Large intestine (tissue), 3 donors: ENCODE measurements at regions not wholly inside any gene's neighbourhood (a gene's known extent, or its start where the extent isn't known, plus 50 kb on each side); places are given as distances from the start of the nearest gene placed in this dataset.

Experiments
- DNase-seq, 2 donors: peaks; one replicate each; pipeline versions ENCODE4 v3.0.0 to v3.0.0-alpha.2; 2013
- H3K27ac ChIP-seq: one replicate; pipeline ENCODE4 v1.5.1; 2013; ENCODE audit warnings: low read length
- H3K27me3 ChIP-seq: 2 replicates; pipeline ENCODE4 v1.6.1; 2013; ENCODE audit warnings: low read length; ENCODE audit not compliant: control insufficient read depth, insufficient read depth
- H3K36me3 ChIP-seq: 2 replicates; pipeline ENCODE4 v1.6.1; 2013; ENCODE audit warnings: low read length; ENCODE audit not compliant: control insufficient read depth, insufficient read depth
- H3K4me1 ChIP-seq: one replicate; pipeline ENCODE4 v1.6.1; 2013; ENCODE audit warnings: low read length; ENCODE audit not compliant: control insufficient read depth, insufficient read depth
- H3K4me3 ChIP-seq: one replicate; pipeline ENCODE4 v1.5.1; 2013; ENCODE audit warnings: low read length
- H3K9me3 ChIP-seq: one replicate; pipeline ENCODE4 v1.6.1; 2013; ENCODE audit warnings: mild to moderate bottlenecking, low read depth, low read length, moderate library complexity; ENCODE audit not compliant: control insufficient read depth
- WGBS: methylation state at CpG from one replicate; pipeline ENCODE4 v1.1.5; 2013; ENCODE audit warnings: low lambda C conversion rate; ENCODE audit not compliant: insufficient coverage; 5-methylcytosine and 5-hydroxymethylcytosine counted together

DNA sequence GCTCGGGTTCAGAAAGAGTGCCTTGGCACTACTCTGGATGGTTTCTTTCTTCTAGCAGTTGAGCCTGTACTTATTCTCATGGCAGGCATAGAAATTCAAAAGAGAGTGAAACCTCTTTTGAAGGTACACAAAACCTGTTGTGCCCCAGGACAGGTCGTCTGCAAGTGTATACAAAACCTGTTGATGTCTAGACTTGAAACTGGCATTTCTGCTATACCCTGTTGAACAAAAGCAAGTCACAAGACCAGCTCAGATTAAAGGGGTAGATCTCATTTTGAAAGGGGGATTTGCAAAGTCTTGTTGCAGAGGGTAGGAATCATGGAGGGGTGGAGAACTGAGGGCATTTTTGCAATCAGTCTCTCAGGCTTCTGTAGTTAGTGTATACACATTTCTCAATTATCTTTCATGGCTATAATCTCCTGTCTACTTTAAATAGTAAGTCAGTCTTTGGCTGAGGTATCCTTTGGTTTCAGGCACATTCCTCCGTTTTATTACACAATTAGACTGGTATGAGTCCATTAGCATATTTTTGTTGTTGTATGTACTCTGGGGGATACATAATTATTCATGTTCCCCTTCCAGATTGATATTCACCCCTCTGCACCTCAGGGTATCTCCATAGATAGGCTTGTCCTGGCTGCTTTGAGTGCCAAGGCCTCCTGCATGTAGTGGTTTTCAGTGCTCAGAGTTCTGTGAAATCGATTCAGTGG is 251.4 kb downstream of the DTHD1 start:
- Histone ChIP-seq H3K27ac (no peak overlapping the region), H3K27me3 (no peaks in the 10 kb centered on the region), H3K9me3 (peaks cover 6% of the 10 kb centered on the region), H3K4me1 (no peaks in the 10 kb centered on the region), H3K4me3 (no peak overlapping the region), H3K36me3 (no peaks in the 10 kb centered on the region)
- 70% methylated on average over 2 of the region's 4 CpGs for WGBS
- DNase-seq: no peak

DNA sequence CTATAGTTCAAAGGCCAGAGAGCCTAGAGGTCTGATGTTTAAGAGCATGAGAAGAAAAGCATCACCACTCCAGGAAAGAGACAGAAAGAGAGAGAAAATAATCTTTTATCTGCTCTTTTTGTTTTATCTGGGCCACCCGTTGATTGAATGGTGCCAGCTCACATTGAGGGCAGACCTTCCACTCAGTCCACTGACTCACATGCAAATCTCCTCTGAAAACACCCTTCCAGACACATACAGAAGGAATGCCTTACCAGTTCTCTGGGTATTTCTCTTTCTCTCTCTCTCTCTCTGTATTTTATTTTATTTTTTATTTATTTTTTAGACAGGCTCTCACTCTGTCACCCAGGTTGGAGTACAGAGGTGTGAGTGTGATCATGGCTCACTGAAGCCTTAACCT is 252.5 kb downstream of the DTHD1 start:
- Histone ChIP-seq H3K4me1 (no peaks in the 10 kb centered on the region), H3K9me3 (peaks cover 3% of the 10 kb centered on the region), H3K36me3 (no peaks in the 10 kb centered on the region), H3K27ac (no peak overlapping the region), H3K4me3 (no peak overlapping the region), H3K27me3 (no peaks in the 10 kb centered on the region)
- DNase-seq: no peak
- WGBS: no CpG with 5 or more reads among the region's 1 CpG

DNA sequence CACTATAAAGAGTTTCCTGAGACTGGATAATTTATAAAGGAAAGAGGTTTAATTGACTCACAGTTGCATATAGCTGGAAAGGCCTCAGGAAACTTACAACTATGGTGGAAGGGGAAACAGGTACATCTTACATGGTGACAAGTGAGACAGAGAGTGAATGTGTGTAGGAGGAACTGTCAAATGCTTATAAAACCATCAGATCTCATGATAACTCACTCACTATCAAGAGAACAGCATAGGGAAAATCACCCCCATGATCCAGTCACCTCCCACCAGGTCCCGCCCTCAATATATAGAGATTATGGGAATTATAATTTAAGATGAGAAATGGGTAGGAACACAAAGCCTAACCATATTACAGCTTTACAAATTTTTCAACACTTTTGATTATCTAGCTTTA is 266.0 kb downstream of the DTHD1 start:
- Histone ChIP-seq H3K9me3 (no peaks in the 10 kb centered on the region), H3K27ac (no peak overlapping the region), H3K36me3 (no peaks in the 10 kb centered on the region), H3K4me3 (no peak overlapping the region), H3K4me1 (no peaks in the 10 kb centered on the region), H3K27me3 (no peaks in the 10 kb centered on the region)
- no peak for DNase-seq
- WGBS: no CpG with 5 or more reads among the region's 1 CpG

DNA sequence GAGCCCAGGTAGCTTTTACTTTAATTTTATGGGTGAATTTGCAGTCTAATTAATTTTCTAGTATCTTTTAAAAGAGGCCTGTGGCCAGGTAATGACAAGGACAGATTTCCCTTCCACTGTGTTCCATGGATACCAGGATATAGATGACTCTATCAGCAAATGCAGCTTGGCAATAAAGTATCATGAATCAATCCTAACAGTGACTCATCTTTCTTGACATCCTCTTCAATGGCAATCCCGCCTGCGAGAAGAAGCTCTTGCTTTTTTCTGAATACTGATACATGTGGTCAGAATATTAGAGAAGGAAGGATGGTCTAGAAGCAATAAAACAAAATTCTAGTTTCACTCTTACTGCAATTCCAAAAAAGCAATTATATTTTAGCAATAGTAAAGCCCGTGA is 267.8 kb downstream of the DTHD1 start:
- H3K27ac ChIP-seq: no peak overlapping the region
- no peak overlapping the region for H3K4me3 ChIP-seq
- H3K4me1 ChIP-seq: no peaks in the 10 kb centered on the region
- no peak for DNase-seq
- H3K27me3 ChIP-seq: no peaks in the 10 kb centered on the region
- 83% methylated on average over 1 of the region's 3 CpGs for WGBS
- H3K9me3 ChIP-seq: no peaks in the 10 kb centered on the region
- H3K36me3 ChIP-seq: no peaks in the 10 kb centered on the region

DNA sequence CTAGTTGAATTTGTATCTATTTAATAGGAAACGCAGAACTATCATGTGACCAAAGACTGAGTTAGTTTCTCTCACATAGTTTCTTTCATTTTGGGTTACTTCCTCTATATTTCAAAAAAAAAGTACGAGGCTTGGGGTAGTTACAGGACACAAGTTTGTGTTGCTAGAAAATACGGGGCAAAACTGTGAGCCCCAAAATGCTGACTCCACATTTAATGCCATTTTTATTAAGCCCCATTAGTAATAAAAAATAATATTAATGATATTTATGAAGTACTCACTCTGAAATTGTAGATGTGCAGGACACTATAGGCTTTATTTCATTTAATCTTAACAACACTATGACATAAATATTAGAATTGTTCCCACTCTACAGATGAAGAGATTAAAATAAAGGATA is 268.6 kb downstream of the DTHD1 start:
- Histone ChIP-seq H3K36me3 (no peaks in the 10 kb centered on the region), H3K27me3 (no peaks in the 10 kb centered on the region), H3K4me1 (no peaks in the 10 kb centered on the region), H3K27ac (no peak overlapping the region), H3K9me3 (no peaks in the 10 kb centered on the region), H3K4me3 (no peak overlapping the region)
- no peak for DNase-seq
- 86% methylated on average over 1 of the region's 3 CpGs for WGBS

DNA sequence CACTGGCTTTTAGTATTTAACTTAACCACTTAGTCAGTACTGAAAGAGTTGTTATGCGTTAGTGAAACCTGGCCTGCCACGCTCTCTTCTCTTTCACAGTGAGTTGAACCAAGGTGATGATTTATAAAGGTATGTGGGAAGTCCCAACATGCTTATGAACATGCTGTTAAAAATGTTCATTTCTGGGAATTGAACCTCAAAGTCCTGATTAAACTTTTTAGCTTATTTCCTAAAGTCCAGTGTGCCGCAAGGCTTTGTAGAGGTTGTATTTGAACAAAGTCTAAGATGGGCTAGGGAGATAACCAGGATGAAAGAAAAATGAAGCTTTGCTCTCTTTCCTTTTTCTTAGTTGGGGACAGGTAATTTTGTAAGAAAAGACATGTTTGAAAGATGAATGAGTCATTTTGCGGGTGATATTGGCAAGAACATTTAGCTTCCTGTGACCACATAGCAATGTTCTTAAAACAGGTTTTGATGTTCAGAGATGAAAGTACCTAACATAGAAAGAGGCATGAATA is 270.3 kb downstream of the DTHD1 start:
- WGBS: no CpG with 5 or more reads among the region's 4 CpGs
- H3K4me3 ChIP-seq: no peak overlapping the region
- no peak overlapping the region for H3K27ac ChIP-seq
- no peaks in the 10 kb centered on the region for H3K36me3 ChIP-seq
- no peak for DNase-seq
- no peaks in the 10 kb centered on the region for H3K4me1 ChIP-seq
- no peaks in the 10 kb centered on the region for H3K9me3 ChIP-seq
- H3K27me3 ChIP-seq: no peaks in the 10 kb centered on the region

DNA sequence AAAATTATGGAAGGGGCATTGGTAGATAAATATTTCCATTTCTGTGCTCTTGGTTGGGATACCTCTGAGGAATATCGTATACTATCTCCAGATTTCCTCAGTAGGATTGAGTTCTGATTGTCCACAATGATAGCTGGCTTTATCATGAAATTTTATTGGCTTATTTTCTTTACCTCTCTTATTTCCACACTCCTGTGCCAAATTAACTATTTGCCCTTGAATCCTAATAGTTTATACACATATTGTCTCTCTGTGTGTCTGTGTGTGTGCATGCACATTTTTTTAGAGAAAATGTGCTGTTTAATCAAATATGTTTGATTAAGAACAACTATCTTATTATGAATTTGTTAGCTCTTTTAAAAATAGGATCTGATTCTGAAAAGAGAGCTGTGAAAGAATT is 271.6 kb downstream of the DTHD1 start:
- Histone ChIP-seq H3K36me3 (no peaks in the 10 kb centered on the region), H3K27ac (no peak overlapping the region), H3K9me3 (no peaks in the 10 kb centered on the region), H3K4me1 (no peaks in the 10 kb centered on the region), H3K4me3 (no peak overlapping the region), H3K27me3 (no peaks in the 10 kb centered on the region)
- DNase-seq: no peak
- WGBS: 40% methylated on average over 1 of the region's 1 CpG

DNA sequence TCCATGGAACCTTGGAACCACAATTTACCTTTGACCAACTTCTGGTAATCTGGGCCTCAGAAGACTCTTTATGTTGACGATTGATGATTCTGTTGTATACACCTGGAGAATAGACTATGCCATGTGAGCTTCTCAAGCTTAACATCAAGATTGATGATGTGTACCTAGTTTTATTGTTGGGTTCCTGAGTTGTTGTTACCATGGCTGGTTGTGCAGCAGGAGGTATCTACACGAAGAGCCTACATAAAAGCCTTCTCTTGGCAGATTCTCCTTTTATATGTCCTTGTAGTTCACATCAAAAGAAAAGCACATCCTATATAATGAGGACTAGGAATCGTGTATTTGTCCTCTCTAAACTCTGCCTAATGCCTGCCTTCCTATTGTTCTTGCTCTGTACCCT is 272.0 kb downstream of the DTHD1 start:
- Histone ChIP-seq H3K36me3 (no peaks in the 10 kb centered on the region), H3K4me3 (no peak overlapping the region), H3K27me3 (no peaks in the 10 kb centered on the region), H3K9me3 (no peaks in the 10 kb centered on the region), H3K4me1 (no peaks in the 10 kb centered on the region), H3K27ac (no peak overlapping the region)
- WGBS: 83% methylated on average over 1 of the region's 3 CpGs
- no peak for DNase-seq

DNA sequence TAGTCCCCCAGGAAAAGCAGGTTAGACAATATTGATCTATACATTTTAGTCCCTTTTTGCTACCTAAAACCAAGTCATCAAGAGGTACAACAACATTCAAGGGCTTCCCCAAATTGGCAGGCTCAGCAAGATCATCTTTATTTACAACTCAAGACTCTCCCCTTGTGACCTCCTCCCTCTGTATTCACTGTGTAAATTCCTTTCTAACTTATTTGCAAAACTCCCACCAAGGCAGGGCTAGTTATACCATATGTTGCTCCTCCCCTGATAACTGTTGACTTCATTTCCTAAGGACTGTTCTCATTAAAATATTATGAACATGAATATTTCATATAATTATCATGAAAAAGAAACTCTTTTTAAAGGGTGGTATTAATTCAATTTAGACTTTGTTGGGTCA is 275.6 kb downstream of the DTHD1 start:
- no peaks in the 10 kb centered on the region for H3K4me1 ChIP-seq
- H3K36me3 ChIP-seq: no peaks in the 10 kb centered on the region
- H3K27ac ChIP-seq: no peak overlapping the region
- H3K4me3 ChIP-seq: no peak overlapping the region
- DNase-seq: no peak
- H3K9me3 ChIP-seq: no peaks in the 10 kb centered on the region
- no peaks in the 10 kb centered on the region for H3K27me3 ChIP-seq

DNA sequence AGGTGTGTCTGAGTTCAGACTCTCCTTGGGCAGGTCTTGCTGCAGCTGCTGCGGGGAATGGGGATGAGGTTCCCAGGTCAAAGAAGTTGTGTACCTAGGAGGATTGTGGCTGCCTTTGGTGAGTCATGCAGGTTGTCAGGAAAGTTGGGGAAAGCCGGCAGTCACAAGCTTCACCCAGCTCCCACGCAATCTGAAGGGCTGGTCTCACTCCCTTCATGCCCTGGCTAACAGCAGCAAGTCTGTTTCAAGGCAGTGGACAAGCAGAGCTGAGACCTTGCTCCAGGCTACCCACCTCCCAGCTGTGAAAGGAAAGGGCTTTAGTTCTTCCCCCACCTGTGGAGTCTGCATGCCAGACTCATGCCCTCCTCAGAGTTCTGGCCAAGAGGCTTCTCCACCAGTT is 287.2 kb downstream of the DTHD1 start:
- Histone ChIP-seq H3K9me3 (no peaks in the 10 kb centered on the region), H3K27ac (no peak overlapping the region), H3K4me1 (no peaks in the 10 kb centered on the region), H3K4me3 (no peak overlapping the region), H3K36me3 (no peaks in the 10 kb centered on the region), H3K27me3 (no peaks in the 10 kb centered on the region)
- DNase-seq: no peak
- WGBS: no CpG with 5 or more reads among the region's 3 CpGs

DNA sequence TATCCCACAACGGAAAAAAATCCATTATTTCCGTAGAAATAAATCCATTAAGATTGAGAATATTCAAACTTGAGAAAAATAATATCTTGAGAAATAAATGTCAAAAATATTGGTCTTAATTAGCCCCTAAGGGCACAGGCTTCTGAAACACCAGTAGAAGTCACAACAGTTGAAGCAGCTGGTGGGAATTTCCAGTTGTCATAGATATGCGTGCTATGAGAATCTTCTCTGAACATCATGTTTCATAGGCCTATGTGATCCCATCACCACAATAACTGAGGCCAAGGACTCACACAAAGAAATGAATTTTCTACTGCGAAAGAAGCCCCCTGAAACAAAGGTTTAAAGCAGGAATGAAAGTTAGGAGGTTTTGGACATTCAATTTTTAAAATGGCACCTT is 292.0 kb downstream of the DTHD1 start:
- 90% methylated on average over 2 of the region's 4 CpGs for WGBS
- no peaks in the 10 kb centered on the region for H3K36me3 ChIP-seq
- H3K4me1 ChIP-seq: no peaks in the 10 kb centered on the region
- no peak overlapping the region for H3K27ac ChIP-seq
- no peaks in the 10 kb centered on the region for H3K27me3 ChIP-seq
- H3K9me3 ChIP-seq: peaks cover 7% of the 10 kb centered on the region
- no peak overlapping the region for H3K4me3 ChIP-seq
- no peak for DNase-seq
